Uterus (tissue), 3 donors: ENCODE measurements at regions not wholly inside any gene's neighbourhood (a gene's known extent, or its start where the extent isn't known, plus 50 kb on each side); places are given as distances from the start of the nearest gene placed in this dataset.
"Not testable (repeated sequence)": the region's sequence is repeated elsewhere in the genome, so short reads cannot be mapped to it uniquely, and the experiment has no call there.

Source experiments
- DNase-seq, 2 donors: peaks; one replicate each; pipeline ENCODE4 v3.0.0-alpha.2; 2019 to 2020
- H3K27ac ChIP-seq, 2 donors: fragments of 200-600 bp; sonication (generic); 1 replicate in 1 of 2; 2 replicates in 1 of 2; pipeline ENCODE4 v1.5.1; 2016 to 2018
- H3K27me3 ChIP-seq, 2 donors: fragments of 200-600 bp; sonication (generic); one replicate each; pipeline ENCODE4 v1.5.1; 2018 to 2019; ENCODE audit warnings: control low read depth in 1 of 2
- H3K36me3 ChIP-seq, 2 donors: fragments of 200-600 bp; sonication (generic); one replicate each; pipeline ENCODE4 v1.5.1; 2019; ENCODE audit warnings: control low read depth in 1 of 2
- H3K4me1 ChIP-seq, 2 donors: fragments of 200-600 bp; sonication (generic); one replicate each; pipeline ENCODE4 v1.5.1; 2018 to 2019; ENCODE audit warnings: control low read depth in 1 of 2
- H3K4me3 ChIP-seq, 2 donors: fragments of 200-600 bp; sonication (generic); 1 replicate in 1 of 2; 2 replicates in 1 of 2; pipeline ENCODE4 v1.5.1; 2018 to 2019; ENCODE audit warnings: mild to moderate bottlenecking in 1 of 2
- H3K9me3 ChIP-seq, 2 donors: fragments of 200-600 bp; sonication (generic); one replicate each; pipeline ENCODE4 v1.5.1; 2019; ENCODE audit warnings: control low read depth in 1 of 2
- CTCF ChIP-seq, 4 experiments: fragments of 200-600 bp in 2 of 4; fragments of 450-650 bp in 2 of 4; sonication (generic) in 2 of 4; IDR thresholded peaks; one replicate each; pipeline ENCODE4 v1.5.1; 2016 to 2019; ENCODE audit warnings: antibody characterized with exemption in 4 of 4, mild to moderate bottlenecking in 2 of 4, moderate library complexity in 1 of 4
- POLR2A ChIP-seq, 2 donors: fragments of 450-650 bp; IDR thresholded peaks; one replicate each; pipeline ENCODE4 v1.6.1; 2016; ENCODE audit warnings: antibody characterized with exemption in 2 of 2, mild to moderate bottlenecking in 1 of 2, moderate library complexity in 1 of 2
- intact Hi-C: fragments of 100-400 bp; cut with DNase I; formaldehyde crosslinking; loops from one replicate; pipeline ENCODE4 v1.15.1; 2023; ENCODE audit warnings: low total_unique reads
- donor health status: DM: yes; HTN: yes; CAD: no.

DNA sequence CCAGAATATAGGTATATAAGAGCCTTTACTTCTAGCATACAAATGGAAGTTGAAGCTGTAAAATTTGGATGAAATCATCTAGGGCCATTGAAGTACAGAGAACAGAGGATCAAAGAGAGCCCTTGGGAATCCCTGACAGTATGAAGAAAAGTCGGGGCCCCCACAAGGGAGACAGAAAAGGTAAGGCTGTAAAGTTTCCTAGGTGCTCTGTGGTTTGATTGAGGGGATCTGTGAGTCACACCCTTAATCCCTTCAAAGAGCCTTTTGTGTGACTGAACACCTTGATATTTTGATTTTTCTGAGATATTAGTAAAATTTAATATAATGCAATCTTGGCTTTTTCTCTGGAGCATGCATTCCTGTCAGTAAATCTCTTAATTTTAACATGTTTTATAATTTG is 961.7 kb upstream of the TMEFF2 start:
- Histone ChIP-seq H3K4me3 (no peak overlapping the region), H3K4me1 (no peaks in the 10 kb centered on the region), H3K27me3 (no peaks in the 10 kb centered on the region), H3K9me3 (no peaks in the 10 kb centered on the region), H3K27ac (no peak overlapping the region), H3K36me3 (no peaks in the 10 kb centered on the region)
- intact Hi-C loops, result no loop called here
- no peak for DNase-seq
- TF ChIP-seq POLR2A (IDR thresholded peaks at IDR 0.05), result no peak
- TF ChIP-seq CTCF (IDR thresholded peaks at IDR 0.05), result no peak

DNA sequence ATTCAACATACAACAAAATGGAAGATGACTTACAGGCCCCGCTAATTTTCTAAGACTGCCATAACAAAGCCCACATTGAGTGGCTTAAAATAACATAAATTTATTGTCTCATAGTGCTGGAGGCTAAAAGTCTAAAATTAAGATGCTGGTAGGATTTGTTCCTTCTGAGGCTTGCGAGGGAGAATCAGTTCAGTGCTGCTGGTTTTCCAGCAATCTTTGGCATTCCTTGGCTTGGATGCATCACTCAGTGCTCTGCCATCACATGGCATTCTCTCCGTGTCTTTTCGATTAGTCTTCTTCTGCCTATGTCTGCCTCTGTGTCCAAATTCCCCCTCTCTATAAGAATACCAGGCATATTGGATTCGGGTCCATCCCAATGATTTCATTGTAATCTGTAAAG is 959.3 kb upstream of the TMEFF2 start:
- intact Hi-C loops, result no loop called here
- Histone ChIP-seq H3K4me3 (no peak overlapping the region), H3K27me3 (no peaks in the 10 kb centered on the region), H3K27ac (no peak overlapping the region), H3K9me3 (no peaks in the 10 kb centered on the region), H3K4me1 (no peaks in the 10 kb centered on the region), H3K36me3 (no peaks in the 10 kb centered on the region)
- DNase-seq, result no peak
- no peak for TF ChIP-seq POLR2A (IDR thresholded peaks at IDR 0.05)
- no peak for TF ChIP-seq CTCF (IDR thresholded peaks at IDR 0.05)

GRCh38 chr2:193153576-193153975 is 958.8 kb upstream of the TMEFF2 start:
- TF ChIP-seq POLR2A (IDR thresholded peaks at IDR 0.05), result no peak
- no peak for TF ChIP-seq CTCF (IDR thresholded peaks at IDR 0.05)
- intact Hi-C loops, result no loop called here
- Histone ChIP-seq H3K9me3 (no peaks in the 10 kb centered on the region), H3K27ac (no peak overlapping the region), H3K27me3 (no peaks in the 10 kb centered on the region), H3K4me3 (no peak overlapping the region), H3K36me3 (no peaks in the 10 kb centered on the region), H3K4me1 (no peaks in the 10 kb centered on the region)
- DNase-seq, result no peak

- H3K4me1 ChIP-seq, intact Hi-C loops, H3K27ac ChIP-seq, DNase-seq, H3K27me3 ChIP-seq, H3K4me3 ChIP-seq, H3K36me3 ChIP-seq, H3K9me3 ChIP-seq: not testable (repeated sequence)
These were observed 947.7 kb upstream of the TMEFF2 start for GRCh38 chr2:193142467-193142866.

DNA sequence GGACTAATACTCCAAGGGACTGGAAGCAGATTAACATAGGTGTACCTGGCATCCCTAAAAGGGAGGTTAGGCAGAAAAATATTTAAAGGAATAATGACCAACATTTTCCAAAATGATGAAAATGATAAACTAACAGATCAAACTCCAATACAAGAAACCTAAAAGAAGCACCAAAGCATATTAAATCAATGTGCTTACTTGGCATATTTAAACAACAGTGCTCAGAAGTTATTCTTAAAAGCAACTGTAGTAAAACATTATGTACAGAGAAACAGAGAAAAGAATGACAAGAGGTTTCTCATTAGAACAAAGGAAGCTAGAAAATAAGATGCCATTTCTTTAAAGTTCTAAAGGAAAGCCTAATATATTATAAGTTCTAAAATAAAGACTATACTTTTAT is 947.3 kb upstream of the TMEFF2 start:
- Histone ChIP-seq H3K4me1 (no peaks in the 10 kb centered on the region), H3K27ac (no peak overlapping the region), H3K9me3 (no peaks in the 10 kb centered on the region), H3K4me3 (no peak overlapping the region), H3K27me3 (no peaks in the 10 kb centered on the region), H3K36me3 (no peaks in the 10 kb centered on the region)
- no peak for DNase-seq
- TF ChIP-seq POLR2A (IDR thresholded peaks at IDR 0.05) (no peak), CTCF (IDR thresholded peaks at IDR 0.05) (no peak)
- intact Hi-C loops, result no loop called here

GRCh38 chr2:193140895-193141294 is 946.2 kb upstream of the TMEFF2 start:
- H3K4me1 ChIP-seq, H3K4me3 ChIP-seq, H3K9me3 ChIP-seq, DNase-seq, H3K27me3 ChIP-seq, intact Hi-C loops, H3K27ac ChIP-seq, H3K36me3 ChIP-seq: not testable (repeated sequence)
